Body of pancreas (tissue), 4 donors: ENCODE measurements at regions not wholly inside any gene's neighbourhood (a gene's known extent, or its start where the extent isn't known, plus 50 kb on each side); places are given as distances from the start of the nearest gene placed in this dataset.

Experiments used
- CTCF ChIP-seq, 7 experiments: fragments of 450-650 bp in 4 of 7; fragments of 200-600 bp in 3 of 7; sonication (generic) in 3 of 7; IDR thresholded peaks; one replicate each; pipeline ENCODE4 v1.5.1; 2016 to 2019; ENCODE audit warnings: antibody characterized with exemption in 7 of 7
- POLR2A ChIP-seq, 3 donors: fragments of 450-650 bp; IDR thresholded peaks; one replicate each; pipeline ENCODE4 v1.6.1; 2016; ENCODE audit warnings: antibody characterized with exemption in 3 of 3, mild to moderate bottlenecking in 2 of 3

- TF ChIP-seq CTCF (IDR thresholded peaks at IDR 0.05) (no peak), POLR2A (IDR thresholded peaks at IDR 0.05) (no peak)
These were observed 106.9 kb upstream of the NPHP3 start for GRCh38 chr3:132829101-132829500.
